GM12801 (cell line): ENCODE measurements at regions not wholly inside any gene's neighbourhood (a gene's known extent, or its start where the extent isn't known, plus 50 kb on each side); places are given as distances from the start of the nearest gene placed in this dataset.

Source experiments
- TF ChIP-seq, protein P1 (sequence below): IDR thresholded peaks from one replicate; pipeline ENCODE4 v1.5.1; 2011; ENCODE audit warnings: control low read depth; ENCODE audit not compliant: insufficient read length; ENCODE audit errors: extremely low read depth

DNA sequence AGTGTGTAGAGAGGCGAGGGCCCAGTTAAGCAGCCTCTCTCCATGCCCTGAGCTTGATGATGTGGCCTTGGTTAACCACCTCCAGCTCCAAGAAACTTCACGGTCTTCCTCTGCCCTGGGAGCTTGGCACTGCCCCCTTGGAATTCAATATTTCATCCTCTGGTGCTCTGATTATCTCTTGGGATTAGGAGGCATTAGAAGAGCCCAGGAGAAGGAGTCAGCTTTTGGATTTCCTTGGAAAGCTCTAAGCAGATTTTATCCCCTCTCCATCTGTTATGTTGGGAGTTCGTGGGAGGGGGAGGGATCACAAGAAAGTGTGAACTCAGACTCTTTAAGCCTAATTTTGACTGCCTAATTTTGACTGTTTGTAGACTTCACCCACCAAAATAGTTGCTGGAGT, 132.7 kb upstream of the AGBL1 start:
- TF ChIP-seq, protein P1, sequence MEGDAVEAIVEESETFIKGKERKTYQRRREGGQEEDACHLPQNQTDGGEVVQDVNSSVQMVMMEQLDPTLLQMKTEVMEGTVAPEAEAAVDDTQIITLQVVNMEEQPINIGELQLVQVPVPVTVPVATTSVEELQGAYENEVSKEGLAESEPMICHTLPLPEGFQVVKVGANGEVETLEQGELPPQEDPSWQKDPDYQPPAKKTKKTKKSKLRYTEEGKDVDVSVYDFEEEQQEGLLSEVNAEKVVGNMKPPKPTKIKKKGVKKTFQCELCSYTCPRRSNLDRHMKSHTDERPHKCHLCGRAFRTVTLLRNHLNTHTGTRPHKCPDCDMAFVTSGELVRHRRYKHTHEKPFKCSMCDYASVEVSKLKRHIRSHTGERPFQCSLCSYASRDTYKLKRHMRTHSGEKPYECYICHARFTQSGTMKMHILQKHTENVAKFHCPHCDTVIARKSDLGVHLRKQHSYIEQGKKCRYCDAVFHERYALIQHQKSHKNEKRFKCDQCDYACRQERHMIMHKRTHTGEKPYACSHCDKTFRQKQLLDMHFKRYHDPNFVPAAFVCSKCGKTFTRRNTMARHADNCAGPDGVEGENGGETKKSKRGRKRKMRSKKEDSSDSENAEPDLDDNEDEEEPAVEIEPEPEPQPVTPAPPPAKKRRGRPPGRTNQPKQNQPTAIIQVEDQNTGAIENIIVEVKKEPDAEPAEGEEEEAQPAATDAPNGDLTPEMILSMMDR = no peak

DNA sequence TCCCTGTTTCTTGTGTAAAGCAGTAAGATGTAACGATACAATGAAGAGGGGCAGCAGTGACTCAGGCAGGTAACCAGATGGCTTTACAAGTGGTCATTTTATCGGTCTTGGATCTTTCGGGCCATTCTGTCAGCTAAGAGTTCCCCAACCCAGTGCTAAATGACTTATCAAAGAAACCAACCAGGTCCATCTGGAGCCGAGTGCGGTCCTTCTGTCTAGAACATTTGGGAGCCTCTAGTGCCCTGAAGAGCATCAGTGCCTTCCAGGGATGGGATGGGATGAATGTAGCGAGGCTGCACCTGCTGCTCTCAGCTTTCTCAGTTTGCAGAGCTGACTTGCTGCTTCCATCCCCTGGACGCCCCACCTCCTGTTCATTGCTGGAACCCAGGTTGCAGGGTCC, 131.7 kb upstream of the AGBL1 start:
- TF ChIP-seq, protein P1 = no peak

DNA sequence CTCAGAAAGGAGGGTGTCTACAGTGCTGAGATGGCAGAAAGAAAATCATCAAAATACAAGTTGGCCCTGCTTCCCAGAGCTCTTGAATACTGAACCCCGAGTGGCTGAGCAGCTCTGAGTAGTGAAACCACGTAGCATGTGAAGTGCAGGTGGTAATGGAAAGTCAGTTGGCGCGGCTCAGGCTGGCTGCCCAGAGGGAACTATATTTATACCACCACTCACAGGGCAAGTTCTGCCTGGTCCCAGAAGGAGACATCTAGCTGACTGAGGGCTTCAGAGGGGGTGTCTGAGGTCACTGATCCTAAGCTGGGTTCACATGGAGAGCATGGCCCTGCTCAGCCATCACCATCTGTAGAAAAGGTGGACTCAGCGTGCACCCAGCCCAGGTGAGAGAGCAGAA, 129.6 kb upstream of the AGBL1 start:
- TF ChIP-seq, protein P1 = no peak

DNA sequence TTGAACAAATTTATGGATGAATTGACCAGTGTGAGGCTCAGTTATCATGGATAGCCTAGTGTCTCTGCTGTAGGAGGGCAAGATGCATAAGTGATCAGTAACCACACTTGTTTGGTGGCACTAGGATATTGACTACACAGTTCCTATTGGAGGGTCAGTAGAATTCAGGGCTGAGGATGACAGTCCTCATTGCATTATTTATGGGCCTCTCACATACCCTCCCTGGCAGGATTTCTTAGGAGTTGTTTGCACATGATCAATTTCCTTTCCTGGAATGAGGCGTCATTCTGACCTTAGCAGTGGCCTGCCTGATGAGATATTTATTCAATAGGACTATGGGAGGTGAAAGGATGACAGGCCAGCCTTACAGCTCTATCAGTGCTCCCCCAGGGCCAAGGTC, 125.1 kb upstream of the AGBL1 start:
- TF ChIP-seq, protein P1 = no peak

DNA sequence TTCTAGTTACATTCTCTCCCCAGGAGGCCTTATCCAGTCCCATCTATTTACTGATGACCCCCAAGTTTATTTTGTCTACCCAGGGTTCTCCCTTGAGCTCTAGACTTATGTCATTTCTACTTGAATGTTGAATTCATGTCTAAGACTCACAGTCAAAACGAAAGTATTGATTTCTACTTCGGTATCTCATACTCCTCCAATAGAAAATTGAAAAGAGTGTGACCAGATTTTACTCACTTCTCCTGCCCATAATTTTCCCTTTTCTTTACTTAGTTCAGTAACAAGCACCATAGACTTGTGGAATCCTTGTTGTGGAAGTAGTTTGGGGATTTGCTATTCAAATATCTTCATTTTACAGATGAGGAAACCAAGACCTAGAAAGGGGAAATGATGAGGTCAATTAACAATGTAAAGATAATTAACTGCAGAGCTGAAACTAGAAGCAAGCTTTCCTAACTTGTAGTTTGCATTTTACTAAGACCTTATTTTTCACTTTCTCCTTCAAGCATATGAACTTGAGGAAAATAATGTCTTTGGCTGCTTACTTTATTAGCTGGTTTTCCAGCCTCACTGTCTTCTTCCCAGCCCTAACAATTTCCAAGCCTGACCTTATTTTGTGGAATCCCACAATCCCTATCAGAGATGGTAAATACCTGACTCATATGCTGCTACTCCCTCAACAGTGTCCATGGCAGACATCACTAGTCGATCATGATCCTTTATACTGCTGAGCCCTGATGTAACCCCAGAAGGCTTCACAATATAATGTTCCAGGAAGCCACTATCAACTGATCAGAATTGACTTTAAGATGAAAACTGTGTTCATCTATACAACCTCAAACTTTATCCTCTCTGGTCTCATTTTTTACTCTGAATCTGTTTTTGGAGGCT, 123.9 kb upstream of the AGBL1 start:
- TF ChIP-seq, protein P1 = no peak

DNA sequence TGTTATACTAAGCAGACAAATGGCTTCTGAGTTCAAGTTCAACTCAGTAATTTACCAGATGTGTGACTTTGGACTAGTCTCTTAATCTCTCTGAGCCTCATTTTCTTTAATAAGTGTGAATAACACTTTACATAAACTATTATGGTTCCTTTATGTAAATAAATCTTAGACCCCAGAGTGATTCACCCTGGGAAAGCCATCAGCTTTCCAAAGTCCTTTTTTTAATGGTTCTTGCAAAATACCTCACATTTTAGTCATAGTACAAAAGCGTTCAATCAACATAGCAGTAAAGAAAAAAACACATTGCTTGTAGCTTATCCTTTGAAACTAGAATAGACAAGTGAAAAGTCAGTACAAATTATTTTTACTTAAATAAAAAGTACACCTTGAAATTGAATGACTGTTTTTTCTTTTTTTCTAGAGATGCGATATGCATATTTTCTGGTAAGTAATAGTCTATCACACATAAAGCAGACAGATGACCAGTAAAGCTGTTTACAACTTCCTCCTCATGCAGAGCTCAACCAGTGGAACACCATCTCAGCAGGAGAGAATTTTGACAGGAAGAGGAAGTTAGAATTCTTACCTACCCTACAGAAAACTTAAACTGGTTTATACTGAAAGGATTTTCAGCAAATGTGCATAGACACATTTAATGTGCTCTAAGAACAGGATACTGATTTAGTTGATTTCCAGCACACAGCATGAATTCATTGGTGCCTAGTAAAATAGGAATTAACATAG, 123.0 kb upstream of the AGBL1 start:
- TF ChIP-seq, protein P1 = no peak

DNA sequence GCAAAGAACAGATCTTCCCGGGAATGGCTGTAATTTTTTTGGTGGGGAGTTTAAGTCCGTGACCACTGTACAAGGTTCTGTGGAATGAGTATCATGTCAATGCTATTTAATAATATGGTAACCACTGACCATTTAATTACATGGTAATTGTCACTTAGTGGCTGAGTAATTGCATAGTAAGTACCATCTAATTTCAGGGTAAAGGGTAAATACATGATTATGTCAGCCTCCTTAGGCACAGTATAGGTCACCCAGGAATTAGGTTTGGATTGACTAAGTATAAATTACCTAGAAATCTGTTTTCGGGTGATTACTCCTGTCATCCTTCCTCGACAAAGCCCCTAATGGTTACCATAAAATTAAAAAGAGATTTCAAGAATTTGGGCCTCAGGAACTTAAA, 120.1 kb upstream of the AGBL1 start:
- TF ChIP-seq, protein P1 = no peak
